HG02970 (cell line): ENCODE measurements at regions not wholly inside any gene's neighbourhood (a gene's known extent, or its start where the extent isn't known, plus 50 kb on each side); places are given as distances from the start of the nearest gene placed in this dataset.

ENCODE experiments used
- ATAC-seq: cut with Tn5 transposase; IDR thresholded peaks from one replicate; pipeline ENCODE4 v1.9.1; 2021; ENCODE audit warnings: mild to moderate bottlenecking, moderate library complexity, moderate number of reproducible peaks; ENCODE audit not compliant: unreplicated experiment, low FRiP score

DNA sequence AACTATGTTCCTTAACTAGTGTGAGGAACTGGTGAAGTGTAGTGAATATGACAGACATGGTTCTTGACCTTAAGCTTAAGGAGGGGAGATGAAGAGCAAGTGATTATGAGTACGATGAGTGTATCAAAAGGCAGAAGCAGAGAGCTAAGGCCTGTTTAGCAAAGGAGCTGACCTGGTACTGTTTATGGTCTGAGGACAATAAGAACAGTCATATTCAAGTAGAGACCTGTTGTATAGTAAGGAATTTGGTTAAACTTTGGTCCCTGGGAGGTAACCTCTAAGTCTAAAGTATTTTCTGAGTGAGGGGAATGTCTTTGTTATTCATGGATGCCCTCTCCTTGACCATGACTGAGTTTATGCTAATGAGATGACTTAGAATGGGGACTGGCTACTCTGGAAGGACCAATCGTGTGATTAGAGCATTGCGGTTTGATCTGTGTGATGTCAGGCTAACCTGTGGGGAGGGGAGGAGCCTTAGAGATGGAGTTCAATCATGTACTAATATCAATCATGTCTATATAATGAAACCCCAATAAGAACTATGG is 389.3 kb downstream of the BMP4 start:
- no peak for ATAC-seq

DNA sequence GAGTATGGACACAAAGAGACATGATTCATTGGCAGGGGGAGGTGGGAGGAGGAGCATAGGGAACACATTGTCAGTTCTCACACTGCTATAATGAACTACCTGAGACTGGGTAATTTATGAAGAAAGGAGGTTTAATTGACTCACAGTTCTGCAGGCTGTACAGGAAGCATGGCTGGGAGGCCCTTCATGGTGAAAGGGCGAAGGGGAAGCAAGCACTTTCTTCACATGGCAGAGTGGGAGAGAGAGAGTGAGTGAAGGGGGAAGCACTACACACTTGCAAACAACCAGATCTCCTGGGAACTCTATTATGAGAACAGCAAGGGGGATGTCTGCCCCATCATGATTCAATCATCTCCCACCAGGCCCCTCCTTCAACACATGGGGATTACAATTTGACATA is 391.8 kb downstream of the BMP4 start:
- no peak for ATAC-seq

DNA sequence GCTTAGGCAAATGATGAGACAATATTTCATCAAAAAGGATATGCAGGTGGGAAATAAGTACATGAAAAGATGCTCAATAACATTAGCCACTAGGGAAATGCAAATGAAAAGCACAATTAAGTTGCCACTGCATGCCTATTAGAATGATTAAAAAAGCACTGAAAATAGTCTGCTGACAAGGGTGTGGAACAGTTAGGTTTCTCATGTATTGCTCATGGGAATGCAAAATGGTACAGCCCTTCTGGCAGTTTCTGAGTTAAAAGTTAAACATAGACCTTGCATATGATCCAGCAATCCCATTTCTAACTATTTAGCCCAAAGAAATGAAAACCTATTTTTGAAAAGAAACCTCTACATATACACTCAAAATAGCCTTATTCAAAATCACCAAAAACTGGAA is 393.0 kb downstream of the BMP4 start:
- ATAC-seq = no peak

DNA sequence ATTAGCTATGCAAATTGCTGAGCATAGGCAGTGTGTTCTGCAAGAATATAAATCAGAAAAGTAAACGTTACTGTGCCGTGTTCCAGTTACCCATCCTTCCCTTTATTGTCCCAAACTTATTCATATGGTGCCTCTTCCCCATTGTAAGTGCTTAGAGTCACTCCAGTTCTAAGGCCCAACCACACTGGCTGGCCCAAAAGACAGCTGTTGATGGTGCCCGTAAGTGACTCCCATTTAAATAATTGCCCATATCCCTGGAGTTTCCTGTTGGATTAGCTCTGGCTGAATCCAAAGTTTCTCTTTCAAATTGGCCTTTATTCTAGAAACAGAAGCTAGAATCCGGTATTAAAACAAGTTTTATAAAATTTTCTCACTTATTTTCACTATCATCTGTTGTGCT is 400.1 kb upstream of the DDHD1 start:
- ATAC-seq = no peak

DNA sequence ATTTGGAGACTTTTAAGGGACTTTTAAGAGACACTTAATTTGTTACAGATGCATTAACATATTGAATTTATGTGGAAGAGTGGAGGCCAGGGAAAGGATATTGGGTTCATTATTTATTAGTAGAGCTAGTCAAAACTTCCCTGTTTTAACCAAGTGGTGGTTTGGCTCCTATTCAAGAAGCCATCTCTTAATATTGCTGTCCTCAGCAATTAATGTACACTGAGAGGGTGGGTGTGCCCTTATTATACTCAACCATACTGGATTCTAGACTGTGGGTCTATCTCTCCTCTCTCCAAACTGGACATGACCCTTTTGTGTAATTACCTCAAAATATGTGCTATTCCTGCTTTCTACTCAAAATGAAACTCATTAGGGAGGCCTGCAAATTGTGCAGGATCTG is 398.7 kb upstream of the DDHD1 start:
- no peak for ATAC-seq

DNA sequence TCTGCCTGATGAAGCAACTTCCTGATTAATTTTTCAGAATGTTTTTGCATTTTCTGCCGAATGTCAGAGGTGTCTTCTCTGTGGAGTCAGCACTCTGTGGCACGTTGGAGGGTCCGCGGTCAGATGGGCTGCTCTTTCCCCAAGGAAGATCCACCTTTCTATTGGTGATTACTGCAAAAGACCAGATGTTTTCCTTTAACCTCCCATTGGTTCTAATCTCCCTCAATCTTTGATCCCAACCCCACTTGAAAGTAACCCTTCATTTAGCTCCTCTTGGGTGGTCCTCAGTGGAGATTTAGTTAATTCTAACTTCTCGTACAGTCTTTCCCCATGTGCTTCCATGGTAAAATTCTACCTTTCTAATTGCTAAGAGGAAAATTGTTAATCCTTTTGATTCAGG is 397.7 kb upstream of the DDHD1 start:
- no peak for ATAC-seq

DNA sequence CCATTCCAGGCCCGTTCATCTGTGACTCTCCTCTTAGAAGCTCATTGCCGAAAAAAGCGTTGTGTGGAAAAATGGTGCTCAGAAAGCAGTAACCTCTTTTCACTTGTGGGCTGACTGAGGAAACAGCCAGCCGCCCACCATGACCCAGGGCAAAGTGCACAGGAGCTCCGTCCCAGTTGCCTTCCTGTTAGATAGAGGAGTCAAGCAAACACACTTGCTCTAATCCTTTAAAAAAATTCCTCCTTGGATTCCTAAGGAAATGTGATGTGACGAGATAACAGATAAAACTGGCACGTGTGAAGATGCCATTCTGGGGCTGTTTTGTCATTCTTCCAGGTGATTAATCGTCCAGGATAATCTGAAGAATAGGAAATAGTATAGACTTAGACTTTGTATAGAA is 396.8 kb upstream of the DDHD1 start:
- no peak for ATAC-seq

DNA sequence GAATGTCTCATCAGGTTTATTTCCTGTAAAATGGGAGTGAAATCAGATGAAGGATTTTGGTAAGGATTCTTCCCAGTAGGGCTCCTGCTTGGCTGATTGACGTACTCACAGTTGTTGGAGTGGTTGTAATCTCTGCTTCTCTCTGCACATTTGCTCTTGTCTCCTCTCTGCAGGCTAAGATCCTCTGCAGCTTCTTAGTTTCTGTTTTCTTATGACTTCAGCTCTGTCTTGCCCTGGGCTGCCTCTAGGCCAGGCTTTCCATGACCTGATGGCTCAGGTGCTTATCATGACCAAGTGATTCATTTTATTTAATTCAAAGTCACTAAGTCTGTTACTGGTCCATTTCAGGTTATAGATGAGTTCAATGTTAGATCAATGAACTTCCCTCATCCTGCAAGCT is 394.5 kb upstream of the DDHD1 start:
- ATAC-seq = no peak

DNA sequence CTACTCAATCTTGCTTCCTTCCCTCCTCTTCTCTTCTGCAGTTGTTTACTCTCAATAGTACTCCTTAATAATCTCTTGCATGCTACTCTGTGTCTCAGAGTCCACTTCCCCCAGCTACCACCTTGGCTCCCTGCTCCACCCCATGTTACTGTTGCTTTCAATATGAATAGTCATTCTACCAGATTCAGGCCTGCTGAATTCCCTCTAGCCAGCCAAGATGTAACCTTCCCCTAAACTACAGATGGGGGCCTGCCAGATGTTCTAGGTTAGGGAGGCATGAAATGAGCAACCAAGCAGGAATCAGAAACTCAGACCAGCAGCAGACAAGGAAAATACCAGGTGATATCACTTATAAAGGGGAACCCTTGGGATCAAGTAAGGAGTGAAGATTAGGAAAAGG is 392.1 kb upstream of the DDHD1 start:
- no peak for ATAC-seq

DNA sequence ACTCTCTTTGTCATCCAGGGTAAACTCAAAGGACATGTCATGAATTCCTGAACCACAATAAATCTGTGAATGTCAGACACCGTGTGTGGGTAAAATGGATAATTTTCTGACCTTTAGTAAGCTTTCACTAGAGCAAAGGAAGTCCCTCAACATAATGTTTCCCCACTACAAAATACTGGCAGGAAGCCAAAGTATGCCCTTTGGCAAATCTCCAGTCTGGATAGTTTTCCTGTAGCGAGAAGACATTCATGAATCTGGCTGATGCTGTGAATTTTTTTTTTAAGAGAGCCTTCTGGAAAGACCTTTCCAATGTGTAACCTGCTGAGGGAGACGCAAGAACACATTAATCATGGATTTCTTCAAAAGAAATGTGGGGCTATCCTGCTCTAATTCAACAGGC is 389.6 kb upstream of the DDHD1 start:
- no peak for ATAC-seq

DNA sequence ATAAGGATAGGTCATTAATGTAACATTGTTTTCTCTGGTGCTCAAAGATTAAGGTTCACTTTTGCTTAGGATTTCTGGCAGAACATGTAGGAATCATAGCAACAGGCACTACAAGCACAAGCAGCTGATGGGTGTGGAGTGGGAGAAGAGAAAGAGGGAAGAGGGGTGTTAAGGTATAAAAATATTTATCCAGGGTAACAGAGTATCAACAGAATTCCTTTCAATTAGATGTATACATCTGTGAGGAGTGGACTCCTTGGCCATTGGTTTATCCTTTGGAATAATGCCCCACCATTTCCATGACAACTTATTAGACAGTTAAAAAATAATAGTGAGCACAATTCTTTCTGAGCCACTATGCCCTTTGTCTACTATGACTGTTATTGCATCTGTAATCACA is 388.3 kb upstream of the DDHD1 start:
- ATAC-seq = no peak

DNA sequence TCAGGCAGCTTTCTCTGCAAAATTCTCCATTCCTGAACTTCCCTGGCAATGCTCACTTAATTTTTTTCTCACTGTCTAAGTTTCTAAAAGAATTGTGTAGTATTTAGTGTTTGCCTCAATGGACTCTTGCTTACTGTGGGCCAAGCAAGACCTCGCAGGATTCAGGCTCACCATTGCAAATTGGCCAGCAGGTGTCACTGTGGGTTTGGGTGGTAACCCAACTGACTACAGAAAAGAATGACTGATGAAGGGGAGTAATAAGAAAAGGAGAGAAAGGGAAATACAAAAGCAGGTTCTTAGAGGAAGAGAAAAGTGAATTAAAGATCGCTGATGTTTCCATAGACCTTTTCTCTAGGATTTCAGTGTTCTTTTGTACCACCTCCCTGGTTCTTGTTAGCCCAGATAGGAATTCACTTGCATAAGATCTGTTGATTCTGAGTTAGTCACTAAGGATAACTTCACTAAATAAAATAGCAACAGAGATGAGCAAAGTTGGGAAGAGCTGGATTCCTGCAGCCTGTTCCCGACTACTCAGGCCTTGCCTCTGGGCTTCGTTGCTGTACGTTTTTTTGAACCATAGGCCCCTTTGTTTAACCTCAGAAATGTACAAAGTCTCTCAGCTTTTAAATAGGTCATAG is 386.5 kb upstream of the DDHD1 start:
- no peak for ATAC-seq

DNA sequence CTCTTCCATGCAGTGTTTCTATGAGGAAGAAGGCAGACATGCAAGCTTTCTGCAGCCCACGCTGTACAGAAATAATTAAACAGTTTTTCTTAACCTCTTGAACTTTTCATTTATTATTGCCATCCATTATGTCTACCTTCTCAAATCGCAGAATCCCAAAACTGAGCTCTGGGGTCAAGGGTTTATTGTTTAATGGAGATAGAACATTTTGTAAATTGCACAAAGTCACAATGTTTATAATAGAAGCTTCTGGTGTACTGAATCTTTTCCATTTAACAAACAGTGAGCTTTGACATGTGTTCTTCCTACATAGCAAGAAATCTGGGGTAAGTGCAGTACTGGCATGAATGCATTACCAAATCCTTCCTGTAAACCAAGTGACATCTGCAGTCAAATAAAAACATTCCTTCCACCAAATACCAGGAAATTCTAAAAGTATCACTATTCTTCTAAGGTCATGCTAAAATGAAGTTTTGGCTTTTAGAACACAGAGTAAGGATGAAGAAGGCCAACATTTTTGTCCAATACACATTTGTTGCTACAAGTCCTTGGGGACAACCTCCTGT is 385.3 kb upstream of the DDHD1 start:
- no peak for ATAC-seq

DNA sequence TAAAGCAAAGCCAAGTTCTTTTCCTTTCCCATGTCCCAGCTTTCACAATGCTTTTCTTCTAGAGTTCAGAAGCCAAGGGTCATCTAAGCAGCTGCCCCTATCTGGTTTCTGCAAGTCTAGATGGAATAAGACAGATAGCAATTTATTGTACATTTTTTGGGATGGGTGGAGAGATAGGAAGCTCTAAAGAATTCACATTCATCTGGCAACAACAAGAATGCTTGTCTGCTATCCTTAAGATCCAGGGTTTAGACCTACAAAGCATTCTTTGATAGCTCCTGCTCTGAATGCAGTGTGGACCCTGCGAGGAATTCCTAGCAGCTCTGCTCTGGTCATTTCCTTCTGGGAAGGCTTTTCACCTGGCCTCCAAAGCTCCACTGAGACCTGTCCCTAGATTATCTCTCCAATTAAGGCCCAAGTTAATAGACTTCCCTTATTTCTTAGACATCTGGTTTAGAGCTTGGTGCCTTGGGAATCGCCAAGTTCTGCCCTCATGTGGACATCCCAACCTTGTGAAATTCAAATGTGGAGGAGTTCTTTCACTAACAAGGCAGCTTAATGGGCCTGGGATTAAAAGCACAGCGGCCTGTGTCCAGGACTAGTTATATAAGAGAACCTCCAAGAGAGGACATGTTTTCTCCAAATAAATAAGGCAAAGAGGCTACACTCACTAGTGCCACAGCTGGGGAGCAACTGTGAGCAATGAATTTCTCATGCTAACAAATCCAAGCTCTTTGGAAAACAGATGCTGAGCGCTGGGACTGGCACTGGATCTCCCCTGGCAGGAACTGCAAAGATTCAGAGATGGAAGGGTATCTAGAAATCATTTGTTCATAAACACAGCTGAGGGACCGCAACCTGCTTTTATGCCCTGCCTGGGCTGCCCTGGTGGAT is 384.5 kb upstream of the DDHD1 start:
- no peak for ATAC-seq

DNA sequence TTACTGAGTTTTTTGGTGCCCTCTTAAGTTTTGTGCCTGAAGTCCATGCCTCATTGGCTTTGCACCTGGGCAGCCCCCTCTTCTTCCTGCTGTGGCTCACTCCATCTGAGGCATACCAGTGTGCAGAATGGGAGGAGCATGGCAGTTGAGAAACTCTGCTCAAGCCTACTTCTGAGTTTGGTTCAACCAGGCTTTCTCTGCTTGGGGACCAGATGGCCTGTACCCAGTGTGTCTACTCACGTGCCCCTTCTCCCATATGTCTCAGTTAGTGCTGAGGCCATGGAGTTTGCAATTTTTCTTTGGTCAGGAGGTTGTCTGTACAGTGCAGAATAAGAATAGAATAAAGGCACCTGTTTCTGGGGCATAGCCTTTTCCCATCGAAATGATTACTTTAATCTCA is 383.3 kb upstream of the DDHD1 start:
- ATAC-seq = no peak

DNA sequence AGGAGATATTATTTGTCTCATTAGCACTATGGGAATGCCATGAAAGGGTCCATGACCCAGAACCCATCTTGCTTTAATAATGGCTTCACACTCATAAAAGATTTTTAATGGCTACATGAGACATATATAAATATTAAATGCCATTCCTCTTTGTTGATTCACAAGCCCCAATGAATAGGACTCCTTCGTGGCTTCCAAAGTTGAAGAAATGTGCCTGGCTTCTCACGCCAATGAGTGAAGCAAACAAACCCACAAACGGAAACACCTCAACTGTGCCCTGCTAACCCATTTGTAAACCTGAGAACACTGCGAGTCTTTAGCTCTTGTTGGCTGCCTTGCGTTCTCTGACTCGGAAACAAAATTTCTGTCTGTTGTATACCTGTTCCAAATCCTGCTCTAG is 381.7 kb upstream of the DDHD1 start:
- ATAC-seq = no peak

DNA sequence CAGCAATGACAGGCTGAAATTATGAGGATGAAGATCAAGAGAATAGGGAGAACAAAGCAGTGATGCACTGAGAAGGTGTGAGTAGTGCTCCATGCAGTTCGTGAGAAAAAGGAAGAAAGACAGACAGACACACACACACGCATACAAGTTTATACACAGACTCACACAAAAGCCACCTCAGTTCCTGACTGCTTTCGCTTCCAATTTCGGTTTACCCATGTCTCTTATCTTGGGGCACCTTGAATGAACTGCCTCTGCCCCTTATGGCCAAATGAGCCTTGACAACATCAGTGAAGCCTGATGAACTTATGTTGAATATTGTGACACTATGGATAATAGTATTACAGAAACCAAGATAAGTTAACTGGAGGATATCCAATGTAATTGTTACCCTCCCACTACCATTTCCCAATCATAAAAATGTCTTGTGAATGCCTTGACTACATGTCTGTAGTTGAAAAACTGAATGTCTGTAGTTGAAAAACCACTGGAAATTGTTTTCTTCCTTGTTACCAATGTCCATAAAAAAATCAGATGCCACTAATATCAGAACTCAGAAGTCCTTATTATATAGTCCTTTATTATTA is 380.4 kb upstream of the DDHD1 start:
- ATAC-seq = no peak

DNA sequence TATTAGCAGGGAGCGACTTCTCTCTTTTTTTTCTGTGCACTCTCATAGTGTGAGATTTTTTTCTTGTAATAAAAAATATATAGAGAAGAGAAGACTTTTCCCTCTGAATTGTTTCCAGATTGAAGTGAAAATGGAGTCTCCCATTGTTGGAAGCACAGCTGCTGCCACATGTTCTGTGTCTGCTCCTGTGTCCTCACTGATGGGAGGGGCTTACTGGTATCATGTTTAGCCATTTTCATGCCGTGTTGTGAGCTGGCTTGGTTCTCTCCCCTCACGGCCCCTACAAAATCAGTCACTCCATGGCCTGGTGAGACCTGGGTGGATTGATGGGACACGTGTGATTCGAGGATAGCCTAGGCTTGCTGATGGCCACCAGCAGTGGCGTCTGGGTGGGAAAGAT is 379.7 kb upstream of the DDHD1 start:
- no peak for ATAC-seq

DNA sequence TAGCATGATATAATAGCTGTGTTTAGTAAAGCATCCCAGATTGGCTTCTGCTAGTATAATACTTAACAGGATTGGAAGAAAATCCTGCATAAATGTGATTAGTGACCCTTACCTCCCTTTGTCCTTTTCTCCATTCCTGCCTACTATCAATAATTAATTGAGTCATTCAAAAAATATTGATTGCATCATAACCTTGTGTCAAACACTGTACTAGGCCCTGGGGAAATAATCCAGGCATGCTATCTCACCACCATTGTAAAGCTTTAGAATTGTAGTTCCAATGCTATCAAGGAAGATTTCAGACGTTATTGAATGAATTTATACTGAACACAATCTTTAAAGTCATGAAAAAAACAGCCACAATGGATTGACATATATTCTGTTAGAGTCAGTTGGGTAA is 378.6 kb upstream of the DDHD1 start:
- no peak for ATAC-seq

DNA sequence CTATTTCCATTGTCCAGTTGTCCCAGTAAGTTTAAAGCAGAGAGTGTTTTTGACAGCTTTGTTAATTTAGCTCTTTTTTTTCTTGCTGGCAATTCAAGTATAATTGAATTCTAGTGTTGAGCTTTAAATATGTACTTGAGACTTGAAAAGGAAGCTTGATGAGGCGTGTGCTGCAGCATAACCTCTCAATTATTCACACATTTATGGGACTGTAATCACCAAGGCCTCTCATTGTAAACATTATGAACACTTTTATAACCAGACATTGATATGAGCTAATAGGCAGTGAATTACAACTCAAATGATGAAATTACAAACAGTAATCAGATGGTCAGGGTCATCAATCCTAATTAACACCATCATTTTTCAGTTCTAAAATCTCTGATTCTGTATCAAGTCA is 378.0 kb upstream of the DDHD1 start:
- ATAC-seq = no peak

DNA sequence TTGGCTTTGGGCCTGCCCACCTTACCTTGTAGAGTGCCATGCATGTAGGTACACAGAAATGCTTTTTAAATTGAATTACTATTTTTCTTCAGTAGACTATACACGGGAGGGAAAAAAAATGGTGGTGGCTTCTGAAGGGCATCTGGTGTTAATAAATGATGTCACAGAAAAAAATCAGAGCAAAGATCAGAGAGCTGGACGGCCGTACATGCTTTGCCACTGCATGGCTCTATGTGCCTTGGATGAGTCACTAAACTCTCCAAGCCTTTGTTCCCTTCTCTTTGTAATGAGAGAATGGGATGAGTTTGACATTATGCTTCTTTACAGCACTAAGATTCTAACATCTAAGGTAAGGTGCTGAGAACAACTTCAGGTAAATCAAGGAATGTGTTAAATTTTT is 376.4 kb upstream of the DDHD1 start:
- ATAC-seq = no peak
